Upper lobe of left lung (tissue), 4 donors: ENCODE measurements at regions not wholly inside any gene's neighbourhood (a gene's known extent, or its start where the extent isn't known, plus 50 kb on each side); places are given as distances from the start of the nearest gene placed in this dataset.

Experiments used
- EP300 ChIP-seq, 4 donors: sonication (generic); formaldehyde crosslinking; IDR thresholded peaks; one replicate each; pipeline ENCODE4 v1.5.1; 2017; ENCODE audit warnings: antibody characterized with exemption in 4 of 4, control low read depth in 2 of 4
- POLR2A ChIP-seq, 4 donors: fragments of 450-650 bp; IDR thresholded peaks; one replicate each; pipeline ENCODE4 v1.5.1; 2016 to 2017; ENCODE audit warnings: antibody characterized with exemption in 4 of 4, mild to moderate bottlenecking in 2 of 4
- POLR2AphosphoS5 ChIP-seq, 2 donors: sonication (generic); formaldehyde crosslinking; IDR thresholded peaks; one replicate each; pipeline ENCODE4 v1.5.1; 2017; ENCODE audit warnings: antibody characterized with exemption in 2 of 2
- TF ChIP-seq, protein P1 (sequence below), 6 experiments: fragments of 450-650 bp in 4 of 6; fragments of 200-600 bp in 2 of 6; sonication (generic) in 2 of 6; IDR thresholded peaks; one replicate each; pipeline ENCODE4 v1.5.1; 2016 to 2019; ENCODE audit warnings: antibody characterized with exemption in 6 of 6

GRCh38 chr12:25301798-25302197 is 51.1 kb upstream of the KRAS start:
- TF ChIP-seq POLR2AphosphoS5 (IDR thresholded peaks at IDR 0.05): no peak
- TF ChIP-seq, protein P1, sequence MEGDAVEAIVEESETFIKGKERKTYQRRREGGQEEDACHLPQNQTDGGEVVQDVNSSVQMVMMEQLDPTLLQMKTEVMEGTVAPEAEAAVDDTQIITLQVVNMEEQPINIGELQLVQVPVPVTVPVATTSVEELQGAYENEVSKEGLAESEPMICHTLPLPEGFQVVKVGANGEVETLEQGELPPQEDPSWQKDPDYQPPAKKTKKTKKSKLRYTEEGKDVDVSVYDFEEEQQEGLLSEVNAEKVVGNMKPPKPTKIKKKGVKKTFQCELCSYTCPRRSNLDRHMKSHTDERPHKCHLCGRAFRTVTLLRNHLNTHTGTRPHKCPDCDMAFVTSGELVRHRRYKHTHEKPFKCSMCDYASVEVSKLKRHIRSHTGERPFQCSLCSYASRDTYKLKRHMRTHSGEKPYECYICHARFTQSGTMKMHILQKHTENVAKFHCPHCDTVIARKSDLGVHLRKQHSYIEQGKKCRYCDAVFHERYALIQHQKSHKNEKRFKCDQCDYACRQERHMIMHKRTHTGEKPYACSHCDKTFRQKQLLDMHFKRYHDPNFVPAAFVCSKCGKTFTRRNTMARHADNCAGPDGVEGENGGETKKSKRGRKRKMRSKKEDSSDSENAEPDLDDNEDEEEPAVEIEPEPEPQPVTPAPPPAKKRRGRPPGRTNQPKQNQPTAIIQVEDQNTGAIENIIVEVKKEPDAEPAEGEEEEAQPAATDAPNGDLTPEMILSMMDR (IDR thresholded peaks at IDR 0.05): no peak
- TF ChIP-seq EP300 (IDR thresholded peaks at IDR 0.05): no peak
- no peak for TF ChIP-seq POLR2A (IDR thresholded peaks at IDR 0.05)
